ENCODE measurements at regions not wholly inside any gene's neighbourhood (a gene's known extent, or its start where the extent isn't known, plus 50 kb on each side); places are given as distances from the start of the nearest gene placed in this dataset.

DNA sequence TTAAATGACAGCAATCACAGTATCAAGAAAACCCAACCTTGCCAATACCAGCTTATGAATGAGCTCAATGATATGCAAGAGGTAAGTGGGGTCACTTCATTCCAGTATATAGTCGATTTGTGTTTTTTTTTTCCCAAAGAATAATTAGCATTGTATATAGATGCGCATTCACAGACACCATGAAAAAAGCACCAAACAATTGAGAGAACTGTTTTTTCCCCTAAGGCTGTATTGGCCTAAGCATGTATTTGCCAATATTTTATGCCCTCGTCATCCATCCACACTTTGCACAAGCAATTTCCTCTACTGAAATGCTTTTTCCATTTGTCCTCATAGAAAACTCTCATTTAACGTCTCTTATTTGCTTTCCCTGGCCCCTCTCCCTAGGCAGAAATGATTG is 213.7 kb downstream of the SAMD5 start:
- H3K4me3 ChIP-seq (ENCODE audit: low read depth, low read length) = no peak overlapping the region
- no peak for DNase-seq (ENCODE audit: low read depth)
- TF ChIP-seq, protein P1, sequence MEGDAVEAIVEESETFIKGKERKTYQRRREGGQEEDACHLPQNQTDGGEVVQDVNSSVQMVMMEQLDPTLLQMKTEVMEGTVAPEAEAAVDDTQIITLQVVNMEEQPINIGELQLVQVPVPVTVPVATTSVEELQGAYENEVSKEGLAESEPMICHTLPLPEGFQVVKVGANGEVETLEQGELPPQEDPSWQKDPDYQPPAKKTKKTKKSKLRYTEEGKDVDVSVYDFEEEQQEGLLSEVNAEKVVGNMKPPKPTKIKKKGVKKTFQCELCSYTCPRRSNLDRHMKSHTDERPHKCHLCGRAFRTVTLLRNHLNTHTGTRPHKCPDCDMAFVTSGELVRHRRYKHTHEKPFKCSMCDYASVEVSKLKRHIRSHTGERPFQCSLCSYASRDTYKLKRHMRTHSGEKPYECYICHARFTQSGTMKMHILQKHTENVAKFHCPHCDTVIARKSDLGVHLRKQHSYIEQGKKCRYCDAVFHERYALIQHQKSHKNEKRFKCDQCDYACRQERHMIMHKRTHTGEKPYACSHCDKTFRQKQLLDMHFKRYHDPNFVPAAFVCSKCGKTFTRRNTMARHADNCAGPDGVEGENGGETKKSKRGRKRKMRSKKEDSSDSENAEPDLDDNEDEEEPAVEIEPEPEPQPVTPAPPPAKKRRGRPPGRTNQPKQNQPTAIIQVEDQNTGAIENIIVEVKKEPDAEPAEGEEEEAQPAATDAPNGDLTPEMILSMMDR (IDR thresholded peaks at IDR 0.05; ENCODE audit: control insufficient read depth, extremely low read depth, insufficient read depth) = no peak

DNA sequence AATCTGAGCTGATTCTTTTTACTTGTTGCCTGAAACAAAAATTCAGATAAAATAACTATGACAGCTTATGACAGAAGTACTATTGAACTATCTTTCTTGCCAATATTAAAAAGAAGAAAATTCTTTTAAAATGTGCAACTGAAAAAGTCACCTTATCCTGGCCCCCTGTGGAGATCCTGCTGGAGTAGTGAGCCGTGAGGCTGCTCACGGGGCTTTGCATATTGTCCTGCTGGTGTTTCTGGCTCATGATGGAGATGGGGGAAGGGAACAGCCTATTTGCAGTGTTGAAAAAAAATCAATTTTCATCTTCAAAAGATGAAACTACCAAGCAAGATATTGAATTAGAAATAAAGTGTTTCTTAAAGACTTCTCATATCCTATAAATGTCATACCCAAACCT is 216.0 kb downstream of the SAMD5 start:
- DNase-seq (ENCODE audit: low read depth) = no peak
- TF ChIP-seq, protein P1 (IDR thresholded peaks at IDR 0.05; ENCODE audit: control insufficient read depth, extremely low read depth, insufficient read depth) = no peak
- H3K4me3 ChIP-seq (ENCODE audit: low read depth, low read length) = no peak overlapping the region

DNA sequence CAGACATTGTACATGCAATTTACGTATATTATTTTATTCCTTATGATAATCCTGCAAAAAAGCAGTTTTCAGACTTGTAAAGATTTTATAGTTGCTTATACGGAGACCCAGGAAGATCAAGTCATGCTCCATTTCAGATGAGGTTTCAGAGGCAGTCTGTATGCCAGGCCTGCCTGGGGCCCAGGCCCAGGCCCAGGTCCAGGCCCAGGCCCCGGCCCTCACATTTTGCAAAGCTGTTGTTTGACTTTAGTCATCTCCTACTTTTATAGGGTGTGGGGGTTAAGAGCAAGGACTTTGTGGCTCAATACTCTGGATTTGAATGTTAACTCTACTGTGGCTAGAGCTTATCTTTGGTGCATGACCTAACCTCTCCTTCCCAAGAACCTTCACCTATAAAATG is 217.9 kb downstream of the SAMD5 start:
- DNase-seq (ENCODE audit: low read depth) = no peak
- H3K4me3 ChIP-seq (ENCODE audit: low read depth, low read length) = no peak overlapping the region
- TF ChIP-seq, protein P1 (IDR thresholded peaks at IDR 0.05; ENCODE audit: control insufficient read depth, extremely low read depth, insufficient read depth) = no peak

DNA sequence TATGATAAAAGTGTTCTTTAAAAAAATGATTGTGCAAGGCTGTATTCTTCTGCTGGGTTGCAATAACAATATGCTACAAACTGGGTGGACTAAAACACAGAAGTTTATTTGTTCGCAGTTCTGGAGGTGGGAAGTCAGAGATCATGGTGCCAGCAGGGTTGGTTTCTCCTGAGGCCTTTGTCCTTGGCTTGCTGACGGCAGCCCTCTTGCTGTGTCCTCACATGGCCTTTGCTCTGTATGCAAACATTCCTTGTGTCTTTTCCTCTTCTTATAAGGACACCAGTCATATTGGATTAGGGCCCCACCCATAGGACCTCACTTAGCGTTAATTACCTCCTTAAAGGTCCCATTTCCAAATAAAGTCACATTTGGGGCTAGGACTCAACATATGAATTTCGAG is 220.4 kb downstream of the SAMD5 start:
- no peak for DNase-seq (ENCODE audit: low read depth)
- TF ChIP-seq, protein P1 (IDR thresholded peaks at IDR 0.05; ENCODE audit: control insufficient read depth, extremely low read depth, insufficient read depth) = no peak
- H3K4me3 ChIP-seq (ENCODE audit: low read depth, low read length) = no peak overlapping the region

DNA sequence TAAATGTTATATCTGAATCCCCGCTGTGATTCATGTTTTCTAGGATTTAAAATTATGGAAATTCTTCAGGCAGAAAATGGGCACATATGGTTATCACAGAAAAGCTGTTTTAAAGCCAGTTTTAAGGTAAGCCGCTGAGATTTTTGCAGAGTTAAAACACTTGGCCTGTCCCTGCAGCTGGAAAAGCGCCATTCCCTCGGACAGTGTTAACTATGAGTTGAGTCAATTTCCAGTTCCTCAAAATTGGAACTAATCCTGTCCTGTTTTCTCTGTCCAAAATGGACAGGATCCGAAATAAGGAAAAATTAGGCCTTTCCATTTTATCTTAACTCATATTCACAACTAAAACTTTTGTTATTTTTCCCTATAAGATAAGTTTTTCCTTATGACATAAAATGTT is 225.2 kb downstream of the SAMD5 start:
- TF ChIP-seq, protein P1 (IDR thresholded peaks at IDR 0.05; ENCODE audit: control insufficient read depth, extremely low read depth, insufficient read depth) = no peak
- H3K4me3 ChIP-seq (ENCODE audit: low read depth, low read length) = no peak overlapping the region
- no peak for DNase-seq (ENCODE audit: low read depth)

DNA sequence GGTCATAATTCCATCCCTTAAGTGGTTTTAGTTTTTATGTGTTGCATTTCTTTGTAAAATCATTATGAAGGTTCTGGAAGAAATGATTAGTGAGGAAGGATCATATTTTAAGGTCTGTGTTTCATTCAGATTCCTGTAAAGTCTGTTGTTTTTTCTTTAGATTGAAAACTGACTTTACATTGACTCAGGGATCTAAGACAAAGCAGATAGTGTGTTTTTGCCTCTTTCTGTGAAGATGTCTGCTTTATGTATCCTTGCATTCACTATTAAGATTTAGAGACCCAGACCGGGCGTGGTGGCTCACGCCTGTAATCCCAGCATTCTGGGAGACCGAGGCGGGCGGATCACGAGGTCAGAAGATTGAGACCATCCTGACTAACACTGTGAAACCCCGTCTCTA is 225.7 kb downstream of the SAMD5 start:
- H3K4me3 ChIP-seq (ENCODE audit: low read depth, low read length) = no peak overlapping the region
- TF ChIP-seq, protein P1 (IDR thresholded peaks at IDR 0.05; ENCODE audit: control insufficient read depth, extremely low read depth, insufficient read depth) = no peak
- no peak for DNase-seq (ENCODE audit: low read depth)

DNA sequence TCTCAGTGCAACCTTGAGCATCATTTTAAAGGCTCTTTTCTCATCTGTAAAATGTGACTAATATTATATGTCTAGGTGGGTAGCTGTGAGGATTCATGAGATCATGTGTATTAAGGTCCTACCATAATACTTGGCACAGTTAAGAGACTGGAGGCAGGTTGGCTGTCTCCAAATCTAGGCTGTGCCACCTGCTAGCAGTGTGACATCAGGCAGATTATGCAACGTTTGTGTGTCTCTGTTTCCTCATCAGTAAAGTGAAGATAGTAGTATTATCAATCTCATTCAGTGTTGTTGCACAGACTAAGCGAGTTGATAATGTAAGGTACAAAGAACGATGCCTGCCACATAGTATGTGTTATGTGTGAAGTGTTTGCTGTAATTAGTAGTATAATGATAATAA is 227.4 kb downstream of the SAMD5 start:
- TF ChIP-seq, protein P1 (IDR thresholded peaks at IDR 0.05; ENCODE audit: control insufficient read depth, extremely low read depth, insufficient read depth) = no peak
- H3K4me3 ChIP-seq (ENCODE audit: low read depth, low read length) = no peak overlapping the region
- DNase-seq (ENCODE audit: low read depth) = no peak

All from LNCaP clone FGC (cell line).